ENCODE measurements at regions not wholly inside any gene's neighbourhood (a gene's known extent, or its start where the extent isn't known, plus 50 kb on each side); places are given as distances from the start of the nearest gene placed in this dataset.

DNA sequence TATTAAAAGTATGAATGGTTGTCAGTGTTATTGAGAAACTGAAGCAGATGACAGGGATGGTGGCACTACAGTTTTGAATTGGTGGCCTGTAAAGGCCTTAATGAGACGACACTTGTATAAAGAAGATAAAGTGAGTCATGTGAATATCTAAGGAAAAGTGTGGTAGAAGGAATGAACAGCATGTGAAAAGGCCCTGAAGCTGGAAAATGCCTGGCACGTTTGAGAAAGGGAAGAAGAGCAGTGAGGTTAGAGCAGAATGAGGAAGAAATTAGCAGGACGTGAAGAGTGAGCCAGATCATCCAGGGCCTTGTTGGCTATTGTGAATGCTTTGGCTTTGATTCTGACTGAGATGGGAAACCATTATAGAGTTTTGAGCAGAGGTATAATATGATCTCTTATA is 387.6 kb upstream of the DPH6 start:
- no peak overlapping the region for H2BK20ac ChIP-seq (ENCODE audit: low read depth, low read length)
- H3K14ac ChIP-seq (replicated peaks; ENCODE audit: low read depth, low read length): no peak overlapping the region
- no peak overlapping the region for H3K56ac ChIP-seq (ENCODE audit: extremely low read depth, insufficient read depth, low read length)
- no peak overlapping the region for H2AK5ac ChIP-seq (ENCODE audit: low read depth, low read length)
- BruUV-seq (replicated peaks): no TSS peak
- H2BK120ac ChIP-seq (ENCODE audit: low read depth, low read length): no peak overlapping the region
- 63% methylated on average over 3 of the region's 3 CpGs; no CpG with 5 or more reads in 1 of the 2 experiments for WGBS, 2 experiments (ENCODE audit: extremely low coverage in 2 of 2, insufficient read length in 1 of 2)
- no peaks in the 10 kb centered on the region for H4K20me1 ChIP-seq (ENCODE audit: insufficient read depth, low read length)
- H3K4me3 ChIP-seq (ENCODE audit: insufficient read depth, low read depth, low read length): no peak overlapping the region
- H3K36me3 ChIP-seq (ENCODE audit: control insufficient read depth, insufficient read depth, low read length): no peaks in the 10 kb centered on the region
- no peak overlapping the region for H2AK9ac ChIP-seq (replicated peaks; ENCODE audit: low read depth, low read length, poor library complexity)
- H3K27me3 ChIP-seq (ENCODE audit: control insufficient read depth, insufficient read depth, low read length): no peaks in the 10 kb centered on the region
- no peak overlapping the region for H3K9ac ChIP-seq (ENCODE audit: low read depth, low read length)
- no peak overlapping the region for H3K4ac ChIP-seq (ENCODE audit: low read depth, low read length)
- TF ChIP-seq CEBPB (IDR thresholded peaks at IDR 0.05; ENCODE audit: low read depth, low read length): no peak
- no peak for TF ChIP-seq MAFK (IDR thresholded peaks at IDR 0.05; ENCODE audit: low read depth, low read length)
- TF ChIP-seq RCOR1 (IDR thresholded peaks at IDR 0.05; ENCODE audit: insufficient replicate concordance, low read length): no peak
- DNase-seq (no peak), ATAC-seq (ENCODE audit: low read depth) (no peak)
- H2AFZ ChIP-seq (replicated peaks; ENCODE audit: low read length, poor library complexity): no peak overlapping the region
- no peak overlapping the region for H2BK5ac ChIP-seq (ENCODE audit: low read depth, low read length, poor library complexity, severe bottlenecking)
- no peak overlapping the region for H3K27ac ChIP-seq (ENCODE audit: insufficient read depth, low read length)
- H3K4me2 ChIP-seq (ENCODE audit: low read depth, low read length): no peak overlapping the region
- no peaks in the 10 kb centered on the region for H3K9me1 ChIP-seq (ENCODE audit: insufficient read depth, low read length)
- H4K5ac ChIP-seq (ENCODE audit: low read depth, low read length): no peak overlapping the region
- intact Hi-C loops (cut with micrococcal nuclease): no loop called here
- no peak overlapping the region for H2BK15ac ChIP-seq (ENCODE audit: low read depth, low read length)
- no peak overlapping the region for H4K91ac ChIP-seq (ENCODE audit: insufficient read depth, low read depth, low read length)
- no peak overlapping the region for H4K8ac ChIP-seq (ENCODE audit: low read depth in 2 of 2, low read length in 2 of 2)
- no peak overlapping the region for H3K23ac ChIP-seq (ENCODE audit: low read depth, low read length)
- no peaks in the 10 kb centered on the region for H3K79me1 ChIP-seq (ENCODE audit: low read depth in 1 of 2, low read length in 2 of 2)
- POLR2A ChIA-PET (ENCODE audit: unreplicated experiment): no interaction called here
- H3K9me3 ChIP-seq (ENCODE audit: control insufficient read depth, insufficient read depth, low read length): no peaks in the 10 kb centered on the region
- dilution Hi-C loops (cut with HindIII; ENCODE audit: low sequenced_read_pairs, unreplicated experiment): no loop called here
- CTCF ChIA-PET: no interaction called here
- H3K18ac ChIP-seq (ENCODE audit: low read depth, low read length): no peak overlapping the region
- no peaks in the 10 kb centered on the region for H3K4me1 ChIP-seq (ENCODE audit: control insufficient read depth, insufficient read depth, low read length)
- in situ Hi-C loops (cut with MboI; ENCODE audit: low sequenced_read_pairs): no loop called here

All from IMR-90 (cell line).